Fibroblast of the conjunctiva (primary cell): ENCODE measurements at regions not wholly inside any gene's neighbourhood (a gene's known extent, or its start where the extent isn't known, plus 50 kb on each side); places are given as distances from the start of the nearest gene placed in this dataset.
A peak's percentile ranks its signal among the peaks of the same experiment; 100 is the strongest.
"Not testable (repeated sequence)": the region's sequence is repeated elsewhere in the genome, so short reads cannot be mapped to it uniquely, and the experiment has no call there.

ENCODE experiments used
- DNase-seq: peaks from one replicate; pipeline ENCODE4 v3.0.0-alpha.2; 2010; ENCODE audit warnings: low read depth

DNA sequence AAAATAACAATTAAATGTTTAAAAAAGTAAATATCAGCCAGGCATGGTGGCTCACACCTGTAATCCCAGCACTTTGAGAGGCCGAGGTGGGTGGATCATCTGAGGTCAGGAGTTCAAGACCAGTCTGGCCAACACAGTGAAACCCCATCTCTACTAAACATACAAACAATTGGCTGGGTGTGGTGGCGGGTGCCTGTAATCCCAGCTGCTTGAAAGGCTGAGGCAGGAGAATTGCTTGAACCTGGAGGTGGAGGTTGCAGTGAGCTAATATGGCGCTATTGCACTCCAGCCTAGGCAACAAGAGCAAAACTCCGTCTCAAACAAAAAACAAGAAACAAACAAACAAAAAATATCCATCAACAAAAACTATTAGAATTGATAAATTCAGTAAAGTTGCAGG lies 77.5 kb downstream of the SNX5 start:
- not testable (repeated sequence) for DNase-seq

DNA sequence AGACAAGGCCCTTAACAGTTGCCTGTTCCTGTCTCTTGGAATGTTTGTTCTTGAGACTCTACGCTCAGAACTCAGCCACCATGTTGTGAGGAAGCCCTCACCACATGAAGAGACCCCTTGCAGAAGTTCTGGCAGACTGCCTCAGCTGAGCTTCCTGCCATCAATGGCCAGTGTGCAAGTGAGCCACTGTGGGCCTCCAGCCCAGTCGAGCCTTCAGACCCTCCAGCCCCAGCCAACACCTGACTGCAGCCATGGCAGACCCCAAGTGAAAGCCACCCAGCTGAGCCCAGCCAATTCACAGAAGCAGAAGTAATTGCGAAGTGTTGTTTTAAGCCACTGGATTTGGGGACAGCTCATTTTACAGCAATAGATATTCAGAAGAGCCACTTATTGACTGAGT lies 78.3 kb downstream of the SNX5 start:
- no peak for DNase-seq

DNA sequence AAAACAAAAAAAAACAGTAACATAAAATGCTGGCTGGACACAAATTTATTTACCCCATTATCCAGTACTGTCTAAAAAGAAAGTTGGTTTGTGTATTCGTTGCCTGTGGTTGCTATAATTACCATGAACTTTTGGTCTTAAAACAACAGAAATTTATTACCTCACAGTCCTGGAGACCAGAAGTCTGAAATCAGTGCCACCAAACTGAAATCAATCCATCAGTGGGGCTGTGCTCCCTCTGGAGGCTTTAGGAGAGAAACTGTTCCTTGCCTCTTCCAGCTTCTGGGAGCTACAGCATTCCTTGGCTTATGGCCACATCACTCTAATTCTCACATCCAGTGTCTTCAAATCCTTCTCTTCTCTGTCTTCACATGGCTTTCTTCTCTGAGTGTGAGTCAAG lies 79.4 kb downstream of the SNX5 start:
- no peak for DNase-seq

DNA sequence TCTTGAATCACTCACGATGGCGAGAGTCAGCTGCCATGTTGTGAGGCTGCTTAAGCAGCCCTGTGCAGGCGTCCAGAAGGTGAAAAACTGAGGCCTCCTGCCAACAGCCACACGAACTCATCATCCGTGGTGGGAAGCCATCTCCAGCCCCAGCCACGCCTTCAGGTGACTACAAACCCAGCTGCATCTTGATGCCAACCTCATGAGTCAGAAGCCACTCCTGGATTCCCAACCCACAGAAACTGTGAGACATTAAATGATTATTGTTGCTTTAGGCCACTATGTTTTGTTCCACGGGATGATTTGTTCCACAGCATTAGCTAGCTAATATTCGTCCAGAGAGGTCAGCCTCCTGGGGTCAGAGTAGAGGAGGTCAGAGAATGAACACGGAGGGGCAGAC lies 80.5 kb downstream of the SNX5 start:
- DNase-seq = no peak

DNA sequence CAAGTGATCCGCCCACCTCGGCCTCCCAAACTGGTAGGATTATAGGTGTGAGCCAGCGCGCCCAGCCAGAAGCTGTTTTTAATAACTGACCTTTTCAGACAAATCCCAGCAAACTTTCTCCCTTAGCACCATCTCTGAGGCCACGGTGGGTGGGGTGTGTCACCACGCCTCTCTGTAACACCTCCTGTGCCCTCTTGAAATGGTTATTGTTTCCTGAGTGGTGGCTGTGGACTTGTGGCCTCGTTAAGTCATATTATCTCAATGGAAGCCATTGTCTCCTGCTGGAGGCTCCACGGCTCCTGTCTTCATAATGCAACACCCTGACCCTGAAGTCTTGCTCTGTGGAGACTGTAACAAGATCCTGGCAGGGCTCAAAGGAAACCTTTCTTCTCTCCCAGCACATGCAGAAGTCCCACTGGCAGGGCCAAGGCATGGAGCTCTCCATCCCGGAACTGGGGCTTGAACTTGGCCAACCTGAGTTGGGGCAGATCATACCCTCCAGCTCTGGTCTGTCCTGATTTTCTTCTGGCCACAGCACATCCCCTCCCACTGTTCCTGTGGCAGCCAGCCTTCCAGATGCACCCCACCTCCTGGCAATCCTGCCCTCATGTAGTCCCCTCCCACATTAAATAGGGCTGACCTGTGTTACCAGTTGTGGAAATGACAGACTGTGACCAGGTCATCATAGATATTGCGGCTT lies 81.1 kb downstream of the SNX5 start:
- no peak for DNase-seq

DNA sequence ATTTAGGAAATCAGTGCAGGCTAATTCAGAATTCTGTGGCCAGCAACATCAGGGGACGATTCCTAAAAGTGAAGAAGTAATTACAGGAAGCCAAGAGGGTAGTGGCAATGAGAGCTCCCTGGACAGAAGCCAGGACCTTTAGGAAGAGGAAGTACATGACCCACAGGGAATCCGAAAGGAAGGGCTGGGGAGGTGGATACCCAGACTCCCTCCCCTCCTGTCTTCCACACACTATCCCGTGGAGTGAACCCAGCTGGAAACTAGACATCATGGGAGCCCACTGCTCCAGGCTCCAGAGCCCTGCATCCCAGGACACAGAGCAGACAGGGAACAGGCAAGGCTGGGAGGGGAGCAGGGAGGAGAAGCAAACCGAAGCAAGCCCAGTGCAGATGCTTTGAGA lies 83.0 kb downstream of the SNX5 start:
- no peak for DNase-seq

DNA sequence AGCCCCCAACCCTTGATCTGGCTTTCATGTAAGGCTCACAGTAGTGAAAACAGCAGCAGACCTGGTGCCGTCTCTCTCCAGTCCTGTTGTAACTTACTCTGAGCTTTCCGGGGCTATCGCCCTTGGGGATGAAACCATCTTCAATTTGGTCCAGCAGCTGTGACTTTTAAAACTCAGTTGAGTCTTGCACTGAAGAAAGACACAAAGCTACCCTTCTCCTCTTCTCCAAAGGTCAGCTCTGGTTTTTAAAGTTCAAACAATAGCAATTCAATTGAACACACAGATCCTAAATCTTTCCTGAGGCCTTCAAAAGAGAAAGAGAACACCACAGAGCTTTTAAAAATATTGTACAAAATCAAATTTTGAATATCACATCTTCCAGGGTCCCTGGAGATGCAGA lies 83.5 kb downstream of the SNX5 start:
- DNase-seq = no peak

DNA sequence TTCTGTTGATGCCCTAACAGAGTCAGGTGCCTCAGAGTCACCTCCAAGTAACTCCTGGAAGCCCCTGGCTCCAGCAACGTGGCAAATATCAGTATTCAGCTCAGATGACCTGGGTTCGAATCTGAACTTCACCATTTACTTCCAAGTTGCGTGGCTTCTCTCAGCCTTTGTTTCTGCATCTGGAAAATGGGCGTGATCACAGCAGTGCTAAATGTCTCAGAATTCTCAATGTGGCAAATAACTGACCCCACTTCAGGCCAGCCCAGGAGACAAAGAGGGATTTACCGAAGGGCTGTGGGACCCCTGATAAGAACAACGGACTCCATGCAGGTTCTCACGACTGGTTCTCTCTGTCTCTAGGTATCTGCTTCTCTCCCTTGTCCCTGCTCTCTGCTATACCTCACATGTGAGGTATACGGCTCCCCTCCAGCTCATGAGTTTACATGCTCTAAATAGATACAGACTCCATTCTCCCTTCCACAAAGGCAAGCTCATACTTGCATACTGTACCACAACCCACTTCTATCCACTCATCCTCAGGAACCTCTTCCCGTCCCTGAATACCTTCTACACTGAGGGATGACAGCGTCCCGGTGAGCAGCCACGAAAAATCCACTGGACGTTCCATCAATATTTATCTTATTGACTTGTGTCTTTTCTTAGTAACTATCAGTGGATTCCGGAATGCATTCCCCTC lies 84.1 kb downstream of the SNX5 start:
- no peak for DNase-seq

DNA sequence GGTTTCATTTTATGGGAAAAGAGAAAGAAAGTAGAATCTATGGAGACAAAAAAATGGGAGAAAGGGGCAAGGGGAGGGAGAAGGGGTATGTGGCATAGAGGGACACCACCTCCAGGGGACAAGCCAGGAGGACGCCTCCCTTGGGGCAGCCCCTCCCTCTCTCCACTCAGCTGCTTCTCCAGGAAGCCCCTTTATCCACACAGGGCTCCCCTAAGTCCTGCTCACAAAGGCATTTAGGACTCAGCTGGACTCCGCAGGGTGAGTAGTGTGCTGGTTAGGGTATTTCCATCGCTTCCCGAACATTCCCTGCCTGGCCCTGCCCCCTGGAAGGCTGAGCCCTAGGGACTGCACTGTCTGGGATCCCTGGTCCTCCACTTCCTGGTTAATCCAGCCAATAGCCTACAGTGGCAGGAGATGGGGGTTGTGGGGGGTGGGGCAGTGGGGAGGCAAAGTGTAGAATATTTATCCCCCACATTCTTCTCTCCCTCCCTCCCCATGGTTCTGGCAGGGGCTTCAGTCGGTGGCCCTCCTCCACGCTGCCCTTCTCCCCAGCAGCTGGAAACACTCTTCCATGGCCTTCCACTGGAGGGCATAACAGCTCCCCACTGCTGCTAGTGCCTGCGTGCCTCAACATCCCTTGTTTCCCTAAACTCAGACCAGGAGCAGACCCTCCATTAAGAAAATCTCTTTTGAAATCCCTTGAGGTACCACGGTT lies 84.8 kb downstream of the SNX5 start:
- no peak for DNase-seq

DNA sequence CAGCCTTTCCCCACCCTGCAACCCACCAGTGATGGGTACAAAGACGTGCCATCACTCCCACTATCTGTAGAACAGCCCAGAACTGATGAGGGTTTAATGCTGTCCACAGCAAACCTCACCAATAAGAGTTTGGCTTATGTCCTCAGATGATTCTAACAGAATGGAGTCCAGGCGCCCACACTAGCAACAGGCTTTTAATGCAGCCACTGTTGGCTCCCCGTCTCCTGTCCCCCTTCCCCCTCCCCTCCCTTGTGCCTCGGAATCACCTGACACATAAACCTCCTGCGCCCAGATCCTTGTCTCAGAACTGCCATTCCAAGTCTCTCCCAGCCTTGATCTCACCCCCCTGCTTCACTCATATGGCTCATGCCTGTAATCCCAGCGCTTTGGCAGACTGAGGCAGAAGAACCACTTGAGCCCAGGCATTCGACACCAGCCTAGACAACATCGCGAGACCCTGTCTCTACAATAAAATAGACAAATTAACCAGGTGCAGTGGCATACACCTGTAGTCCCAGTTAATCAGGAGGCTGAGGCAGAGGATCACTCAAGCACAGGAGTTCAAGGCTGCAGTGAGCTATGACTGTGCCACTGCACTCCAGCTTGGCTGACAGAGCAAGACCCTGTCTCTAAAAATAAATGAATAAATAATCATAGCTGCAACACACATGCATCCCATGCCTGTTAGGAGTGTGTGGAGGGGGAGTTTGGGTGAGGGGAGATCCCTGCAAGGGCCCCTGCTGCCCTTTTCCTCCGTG lies 85.6 kb downstream of the SNX5 start:
- no peak for DNase-seq

DNA sequence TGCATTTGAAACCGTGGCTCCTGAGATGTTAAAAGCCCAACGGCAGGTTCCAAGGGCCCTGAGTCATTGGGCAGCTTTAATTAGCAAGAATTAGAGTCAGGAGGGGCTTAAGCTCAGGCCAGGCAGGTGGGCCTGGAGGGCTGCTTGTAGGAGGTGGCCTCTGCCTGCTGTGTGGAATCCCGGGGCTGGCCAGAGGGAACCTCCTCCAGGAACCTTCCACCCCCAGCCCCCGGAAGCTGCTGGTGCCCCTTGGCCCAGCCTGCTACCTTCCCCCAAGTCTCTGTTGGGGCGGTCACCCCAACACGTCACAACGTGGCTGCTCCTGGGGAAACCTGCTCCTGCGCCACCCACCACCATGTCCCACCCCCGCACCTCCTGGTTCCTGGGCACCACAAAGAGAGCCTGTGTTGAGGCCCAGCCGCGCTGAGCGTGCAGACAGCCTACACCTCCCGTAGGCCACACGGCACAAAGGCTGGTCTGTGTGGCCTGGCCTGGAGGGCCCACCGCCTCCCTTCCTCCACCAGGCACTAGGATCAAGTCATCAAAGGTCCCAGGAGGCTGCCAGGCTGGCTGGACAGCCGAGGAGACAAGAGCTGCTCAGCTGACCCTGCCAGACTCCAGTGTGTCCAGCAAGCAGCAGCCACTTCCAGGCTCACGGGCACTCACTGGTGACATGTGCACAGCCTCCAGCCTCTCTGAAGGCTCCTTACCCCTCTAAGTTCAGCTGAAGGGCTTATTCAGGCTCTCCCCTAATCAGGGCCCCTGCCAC lies 86.3 kb downstream of the SNX5 start:
- no peak for DNase-seq

DNA sequence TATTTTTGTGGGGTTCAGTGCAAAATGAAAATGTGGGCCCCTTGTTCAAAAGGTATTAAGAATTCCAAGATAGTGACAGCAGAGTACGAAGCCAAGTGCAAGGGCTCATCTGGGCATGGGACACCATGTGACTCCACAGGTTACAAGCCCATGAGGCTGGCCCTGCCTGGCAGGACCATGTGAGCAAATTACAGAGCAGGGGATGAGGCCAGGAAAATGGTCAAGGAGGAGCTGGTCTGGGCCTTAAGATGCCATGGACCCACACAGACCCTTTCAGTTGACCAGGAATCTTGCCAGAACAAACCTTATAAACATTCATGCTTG lies 86.9 kb downstream of the SNX5 start:
- DNase-seq = no peak

DNA sequence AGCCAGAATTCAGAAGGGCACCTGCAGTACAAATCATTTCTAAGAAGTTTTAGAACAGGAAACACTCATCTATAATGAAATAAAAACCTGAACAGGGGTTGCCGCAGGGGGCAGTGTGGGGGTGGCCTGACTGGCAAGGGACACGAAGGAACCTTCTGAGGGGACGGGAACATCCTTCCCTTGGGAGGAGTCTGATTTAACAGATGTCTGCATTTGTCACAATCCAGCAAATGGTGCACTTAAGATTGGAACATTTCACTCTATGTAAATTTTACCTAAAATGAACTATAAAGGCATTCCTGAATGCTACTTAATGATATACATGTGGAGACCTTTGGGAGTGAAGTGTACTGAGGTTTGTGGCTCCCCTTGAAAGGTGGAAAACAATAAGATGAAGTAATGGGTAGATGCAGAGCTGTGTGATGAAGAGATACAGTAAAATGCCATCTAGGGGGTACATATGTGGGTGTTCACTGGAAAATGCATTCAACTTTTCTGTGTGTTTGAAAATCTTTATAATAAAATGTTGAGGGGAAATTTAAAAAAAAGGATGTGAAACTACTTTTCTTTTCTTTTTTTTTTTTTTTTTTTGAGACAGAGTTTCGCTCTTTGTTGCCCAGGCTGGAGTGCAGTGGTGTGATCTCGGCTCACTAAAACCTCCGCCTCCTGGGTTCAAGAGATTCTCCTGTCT lies 89.5 kb downstream of the SNX5 start:
- DNase-seq = no peak

DNA sequence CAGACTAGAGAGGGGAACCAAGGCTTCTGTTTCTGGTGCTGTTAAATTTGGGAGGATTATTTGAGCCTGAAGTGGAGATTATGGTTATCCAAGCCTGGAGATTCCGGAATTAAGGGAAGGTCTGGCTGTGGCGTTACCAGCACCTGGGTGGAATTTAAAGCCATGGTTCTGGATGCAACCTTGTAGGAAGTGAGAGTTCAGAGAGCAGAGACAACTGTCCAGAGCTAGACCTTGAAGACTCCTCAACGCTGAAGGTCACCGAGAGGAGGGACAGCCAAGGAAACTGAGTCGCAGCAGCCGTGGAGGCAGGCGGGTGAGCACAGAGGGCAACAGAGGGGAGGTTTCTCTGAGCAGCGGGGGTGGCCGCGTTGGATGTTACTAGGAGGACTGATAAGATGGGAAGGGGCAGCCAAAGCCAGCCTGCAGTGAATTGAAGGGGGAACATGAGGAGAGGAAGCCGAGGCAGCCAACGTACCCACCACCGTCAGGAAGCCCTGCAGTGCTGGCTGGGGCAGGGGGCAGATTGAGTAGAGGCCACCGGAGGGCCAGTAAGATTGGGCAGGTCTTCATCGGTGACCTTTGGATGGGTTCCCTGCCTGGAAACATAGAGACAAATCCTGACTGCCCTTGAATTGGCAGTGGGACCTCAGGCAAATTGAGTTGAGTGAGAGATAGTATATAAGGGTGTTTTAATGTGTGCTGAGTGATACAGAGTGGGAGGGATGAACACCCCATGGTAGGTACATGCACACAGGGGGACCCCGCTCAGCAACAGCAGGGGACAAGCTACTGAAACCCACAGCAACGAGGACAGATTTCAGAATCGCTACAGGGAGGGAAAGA lies 90.3 kb downstream of the SNX5 start:
- no peak for DNase-seq

DNA sequence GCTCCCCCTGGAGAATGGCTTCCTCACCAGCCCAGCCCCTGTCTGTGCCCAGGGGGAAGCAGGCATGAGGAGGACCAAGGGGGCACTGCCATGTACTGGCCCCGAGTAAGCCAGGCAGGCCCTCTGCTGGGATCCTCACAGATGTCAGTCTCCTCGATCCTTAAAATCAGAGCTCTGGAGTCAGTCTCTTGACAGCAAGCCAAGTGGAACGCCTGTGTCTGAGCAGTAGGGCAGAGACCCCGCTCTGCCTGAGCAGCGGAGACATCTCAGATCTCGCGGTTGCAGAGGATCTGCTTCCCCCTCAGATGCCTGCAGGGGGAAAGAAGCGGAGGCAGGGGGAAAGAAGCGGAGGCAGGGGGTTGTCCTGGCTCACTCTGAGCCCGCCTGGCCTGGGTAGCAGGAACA lies 92.6 kb downstream of the SNX5 start:
- DNase-seq = no peak

DNA sequence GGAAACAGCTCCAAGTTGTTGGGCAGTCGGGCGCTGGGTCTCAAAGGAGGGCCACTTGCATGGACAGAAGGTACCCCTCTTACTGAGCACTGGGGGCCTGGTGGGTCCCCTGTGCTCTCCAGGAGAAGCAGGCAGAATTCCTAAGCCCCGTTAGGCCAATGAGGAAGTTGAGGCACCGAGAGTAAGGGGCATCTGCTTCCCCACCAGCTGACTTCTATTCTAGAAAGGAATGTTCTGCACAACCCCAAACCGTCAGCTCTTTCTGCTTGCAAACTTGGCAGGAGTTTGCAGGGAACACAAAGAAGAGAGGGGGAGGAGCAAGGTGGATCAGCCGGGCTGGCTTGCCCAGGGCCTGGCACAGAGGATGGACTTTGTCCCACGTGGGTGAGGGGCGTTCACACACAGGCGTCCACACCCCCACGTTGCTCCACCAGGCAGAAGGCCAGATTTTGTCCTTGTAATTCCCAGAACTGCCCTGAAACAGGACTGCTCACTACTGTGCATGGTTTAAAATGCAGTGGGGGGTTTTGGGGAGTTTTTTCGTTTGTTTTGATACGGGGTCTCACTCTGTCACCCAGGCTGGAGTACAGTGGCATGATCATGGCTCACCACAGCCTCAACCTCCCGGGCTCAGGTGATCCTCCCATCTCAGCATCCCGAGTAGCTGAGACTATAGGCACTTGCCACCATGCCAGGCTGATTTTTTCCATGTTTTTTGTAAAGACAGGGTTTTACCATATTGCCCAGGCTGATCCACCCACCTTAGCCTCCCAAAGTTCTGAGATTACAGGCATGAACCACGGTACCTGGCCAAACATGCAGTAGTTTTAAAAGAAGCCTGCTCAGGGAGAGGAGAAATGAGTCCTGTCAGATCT lies 93.3 kb downstream of the SNX5 start:
- peak; percentile 96 for DNase-seq

DNA sequence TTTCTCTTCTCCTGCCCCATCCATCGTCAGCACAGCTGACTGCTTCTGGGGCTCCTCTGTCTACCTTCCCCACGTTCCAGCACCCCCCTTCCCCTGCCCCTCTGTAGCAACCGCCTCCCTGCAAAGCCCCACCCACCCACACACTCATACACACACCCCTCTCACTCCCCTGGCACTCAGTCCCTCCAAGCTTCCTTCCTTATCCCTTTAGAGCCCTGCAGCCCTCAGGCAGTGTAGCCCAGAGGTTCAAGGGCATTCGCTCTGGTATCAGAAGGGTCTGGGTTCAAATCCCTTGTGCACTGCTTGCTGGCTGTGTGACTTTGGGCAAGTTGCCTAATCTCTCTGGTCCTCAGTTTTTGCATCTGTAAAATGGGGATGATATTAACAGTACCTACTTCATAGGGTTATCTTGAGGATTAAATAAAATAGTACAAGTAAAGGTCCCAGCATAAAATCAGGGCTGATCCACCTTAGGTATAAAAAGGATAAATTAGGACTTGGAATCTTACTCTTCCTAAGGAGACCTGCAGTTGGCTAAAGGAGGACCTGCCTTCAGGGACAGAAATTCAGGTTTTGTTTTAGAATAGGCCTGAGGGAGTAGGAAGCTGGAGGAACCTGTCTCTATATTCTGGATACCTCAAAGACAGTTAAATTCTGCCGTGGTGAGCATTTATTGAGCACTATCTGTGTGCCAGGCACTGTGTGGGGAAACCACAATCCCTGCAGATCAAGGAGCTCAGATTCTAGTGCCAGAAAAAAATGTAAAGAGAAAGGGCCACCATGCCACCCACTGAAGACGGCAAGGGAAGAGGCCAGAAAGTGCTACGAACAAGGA lies 94.1 kb downstream of the SNX5 start:
- no peak for DNase-seq
